ENCODE measurements at regions not wholly inside any gene's neighbourhood (a gene's known extent, or its start where the extent isn't known, plus 50 kb on each side); places are given as distances from the start of the nearest gene placed in this dataset.
A peak's percentile ranks its signal among the peaks of the same experiment; 100 is the strongest.

DNA sequence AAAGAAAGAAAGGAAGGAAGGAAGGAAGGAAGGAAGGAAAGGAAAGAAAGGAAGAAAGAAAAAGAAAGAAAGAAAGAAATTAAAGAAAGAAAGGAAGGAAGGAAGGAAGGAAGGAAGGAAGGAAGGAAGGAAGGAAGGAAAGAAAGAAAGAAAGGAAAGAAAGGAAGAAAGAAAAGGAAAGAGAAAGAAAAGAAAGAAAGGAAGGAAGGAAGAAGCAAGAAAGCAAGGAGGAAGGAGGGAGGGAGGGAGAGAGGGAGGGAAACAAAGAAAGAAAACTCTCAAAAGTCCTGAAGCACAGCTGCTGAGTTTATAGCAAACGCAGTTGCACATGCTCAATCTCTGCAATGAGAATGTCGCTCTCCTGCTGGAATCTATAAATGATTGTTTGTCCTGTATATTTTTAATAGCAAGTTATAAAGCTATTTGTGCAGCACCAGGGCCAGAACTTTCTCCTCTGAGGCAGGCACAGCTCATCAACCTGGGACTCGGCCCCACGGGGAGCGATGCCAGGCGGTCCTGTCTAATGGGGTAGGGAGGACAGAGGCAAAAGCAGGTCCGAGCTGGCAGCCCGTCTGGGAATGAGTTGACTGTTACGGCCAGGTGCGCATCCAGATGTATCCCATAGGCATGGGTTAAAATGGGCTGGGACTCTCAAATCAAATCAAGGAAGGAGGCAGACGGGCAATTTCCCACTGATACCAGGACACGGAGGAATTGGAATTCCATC is 118.0 kb upstream of the PFKP start:
- DNase-seq, result no peak

- DNase-seq, result no peak
Measured at GRCh38 chr10:2948127-2948854, 119.1 kb upstream of the PFKP start.

GRCh38 chr10:2944788-2945187 is 122.6 kb upstream of the PFKP start:
- DNase-seq, result no peak

- DNase-seq, result no peak
Measured at GRCh38 chr10:2943932-2944614, 123.3 kb upstream of the PFKP start.

DNA sequence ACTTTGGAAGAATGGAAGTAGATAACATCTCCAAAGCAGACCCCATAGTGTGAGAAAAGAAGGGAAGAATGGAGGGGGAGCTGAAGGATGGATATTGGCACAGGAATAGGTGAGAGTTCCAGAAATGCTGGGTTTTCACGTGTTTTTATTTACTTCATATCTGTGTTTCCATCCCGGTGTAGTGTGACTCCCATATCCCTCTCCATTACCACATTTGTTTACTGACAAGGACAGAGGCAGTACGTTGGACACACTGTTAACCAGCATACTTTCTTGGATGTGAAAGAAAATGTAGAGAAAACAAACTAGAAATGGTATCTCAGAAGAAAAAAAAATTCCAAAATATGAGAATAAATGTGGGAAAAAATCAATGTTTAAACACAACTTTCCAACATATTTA is 124.4 kb upstream of the PFKP start:
- no peak for DNase-seq

DNA sequence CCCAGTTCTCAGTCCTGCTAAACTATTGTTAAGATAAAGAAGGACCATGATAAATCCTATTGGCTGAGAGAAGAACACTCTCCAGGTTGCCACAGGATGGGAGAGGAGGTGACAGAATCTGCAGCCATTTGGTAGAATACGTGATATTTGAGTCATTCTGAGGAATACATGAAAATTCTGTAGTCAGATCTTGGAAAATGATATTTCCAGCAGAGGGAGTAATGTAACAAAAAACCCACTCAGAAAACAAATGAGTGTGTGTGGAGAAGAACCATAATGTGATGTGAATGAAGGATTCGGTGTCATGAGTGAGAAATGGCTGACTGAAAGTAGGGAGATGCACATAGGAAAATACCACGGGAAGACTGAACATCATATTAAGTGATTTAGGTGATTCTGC is 128.5 kb upstream of the PFKP start:
- no peak for DNase-seq

GRCh38 chr10:2936816-2937215 is 130.5 kb upstream of the PFKP start:
- no peak for DNase-seq

- DNase-seq, result no peak
Measured at GRCh38 chr10:2935647-2936386, 131.5 kb upstream of the PFKP start.

GRCh38 chr10:2933924-2934323 is 133.4 kb upstream of the PFKP start:
- DNase-seq, result no peak

DNA sequence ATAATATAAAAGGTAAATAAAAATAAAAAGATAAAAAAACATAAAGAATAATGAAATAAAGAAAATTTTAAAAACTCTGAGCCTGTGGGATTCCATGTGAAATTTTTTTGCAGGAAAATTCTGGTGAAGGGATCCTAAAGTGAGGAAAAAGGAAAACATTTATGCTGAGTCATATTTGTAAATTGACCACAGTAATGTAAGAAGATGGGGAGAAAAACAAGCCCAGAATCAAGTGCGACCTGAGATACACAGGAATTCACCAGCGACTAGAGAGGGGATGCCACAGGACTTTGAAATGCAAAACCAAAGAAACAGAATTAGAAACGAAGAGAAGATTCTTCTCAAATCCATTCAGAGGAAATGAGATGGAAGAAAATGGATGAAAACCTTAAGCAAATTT is 133.8 kb upstream of the PFKP start:
- DNase-seq, result no peak

- DNase-seq, result no peak
Measured at GRCh38 chr10:2933071-2933470, 134.3 kb upstream of the PFKP start.

GRCh38 chr10:2929480-2930258 is 137.7 kb upstream of the PFKP start:
- no peak for DNase-seq

DNA sequence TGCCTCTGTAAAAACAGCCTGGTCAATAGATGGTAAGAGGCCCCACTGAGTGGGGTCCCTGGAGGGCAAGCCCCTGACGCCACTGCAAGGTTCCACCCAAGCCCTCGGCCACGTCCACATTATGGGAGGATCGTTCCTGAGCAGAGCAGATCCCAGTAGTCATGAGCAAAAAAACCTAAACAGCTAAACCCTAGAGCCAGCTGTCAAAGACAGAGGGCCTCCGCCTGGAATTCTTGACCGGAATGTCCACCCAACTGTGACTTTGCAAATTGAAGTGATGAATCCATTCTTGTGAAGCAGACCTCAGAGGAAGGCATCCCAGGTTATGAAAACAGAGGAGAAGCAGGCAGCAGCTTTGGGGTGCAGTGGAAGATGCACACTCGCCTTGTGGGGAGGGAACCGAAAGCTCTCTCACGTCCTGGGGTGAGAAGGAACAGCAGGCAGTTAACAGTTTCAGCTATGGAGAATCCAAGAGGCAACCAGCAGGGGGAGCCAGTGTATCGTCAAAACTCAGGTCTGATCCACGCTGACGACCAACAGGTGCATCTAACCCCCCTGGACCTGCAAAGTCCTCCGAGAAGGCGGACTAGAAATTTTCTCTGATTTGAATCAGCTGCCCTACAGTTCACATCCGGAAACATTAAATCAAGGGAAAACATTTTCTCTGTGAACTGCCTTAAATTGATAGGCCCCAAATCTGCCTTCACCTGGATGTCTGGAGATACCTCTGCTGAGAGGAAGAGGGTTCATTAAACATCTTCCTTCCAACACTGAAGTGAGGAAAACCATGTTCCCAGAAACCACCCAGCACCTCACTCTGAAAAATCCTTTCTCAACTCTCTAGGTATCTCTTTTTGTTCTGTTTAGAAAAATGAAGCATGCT is 139.1 kb upstream of the PFKP start:
- peak; percentile 52 for DNase-seq

DNA sequence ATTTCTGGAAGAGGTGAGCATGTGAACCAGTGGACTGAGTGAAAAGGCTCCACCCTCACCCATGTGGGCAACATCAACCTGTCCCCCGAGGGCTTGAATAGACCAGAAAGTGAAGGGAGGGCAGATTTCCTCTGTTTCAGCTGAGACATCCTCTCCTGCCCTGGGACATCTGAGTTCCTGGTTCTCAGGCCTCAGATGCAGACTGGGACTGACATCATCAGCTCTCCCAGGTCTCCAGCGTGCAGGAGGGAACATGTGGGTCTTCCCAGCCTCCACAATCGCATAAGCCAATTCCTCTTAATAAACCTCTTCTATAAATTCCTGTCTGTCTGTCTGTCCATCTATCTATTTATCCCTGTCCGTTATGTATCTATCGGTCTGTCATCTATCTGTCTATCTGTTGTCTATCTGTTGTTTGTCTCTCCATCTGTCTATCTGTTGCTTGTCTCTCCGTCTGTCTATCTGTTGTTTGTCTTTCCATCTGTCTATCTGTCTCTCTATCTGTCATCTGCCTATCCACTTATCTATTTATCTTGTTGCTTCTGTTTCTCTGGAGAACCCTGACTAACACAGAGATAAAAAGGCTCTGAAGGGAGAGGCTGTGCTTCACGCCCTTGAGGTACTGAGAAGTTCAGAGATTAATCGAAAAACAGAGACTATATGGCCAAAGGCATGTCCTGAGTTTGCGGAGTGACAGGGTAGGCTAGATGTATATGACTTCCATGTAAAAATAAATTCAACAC is 140.3 kb upstream of the PFKP start:
- DNase-seq, result no peak

DNA sequence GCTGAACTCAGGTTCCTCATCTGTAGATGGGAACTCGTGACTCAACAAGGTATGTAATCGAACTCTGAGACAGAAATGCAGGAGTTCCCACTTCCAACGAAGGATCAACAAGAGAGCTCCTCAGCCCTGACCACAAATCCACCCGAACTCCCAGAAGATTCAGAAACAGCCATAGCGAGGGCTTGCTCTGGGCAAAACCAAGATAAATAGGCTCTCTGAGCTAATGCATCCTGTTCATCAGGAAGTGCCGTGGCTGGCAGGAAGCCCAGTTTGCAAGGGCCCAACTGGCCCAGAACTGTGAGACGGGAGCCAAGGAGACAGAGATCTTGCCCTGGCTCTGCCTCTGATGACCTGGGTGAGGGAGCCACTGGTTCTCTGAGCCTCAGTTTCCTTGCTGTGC is 141.7 kb upstream of the PFKP start:
- peak; percentile 61 for DNase-seq

DNA sequence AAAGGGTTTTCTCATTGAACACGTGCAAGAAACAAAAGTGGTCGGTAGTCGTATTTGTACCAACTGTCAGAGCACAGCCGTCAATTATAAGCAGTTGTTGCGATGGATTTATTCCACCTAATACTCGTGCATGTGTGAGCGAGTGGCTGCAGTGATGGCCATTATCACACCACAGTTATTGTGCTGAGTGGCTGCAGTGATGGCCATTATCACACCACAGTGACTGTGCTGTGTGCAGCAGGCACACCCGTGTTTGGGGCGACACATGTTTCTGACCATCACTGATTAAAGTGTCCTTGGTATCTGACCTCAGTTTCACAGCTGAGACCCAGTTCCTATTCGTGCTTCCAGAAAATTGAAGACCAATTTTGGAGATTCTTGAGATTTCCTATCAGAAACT is 142.9 kb upstream of the PFKP start:
- DNase-seq, result no peak

- no peak for DNase-seq
Measured at GRCh38 chr10:2921956-2922680, 145.2 kb upstream of the PFKP start.

DNA sequence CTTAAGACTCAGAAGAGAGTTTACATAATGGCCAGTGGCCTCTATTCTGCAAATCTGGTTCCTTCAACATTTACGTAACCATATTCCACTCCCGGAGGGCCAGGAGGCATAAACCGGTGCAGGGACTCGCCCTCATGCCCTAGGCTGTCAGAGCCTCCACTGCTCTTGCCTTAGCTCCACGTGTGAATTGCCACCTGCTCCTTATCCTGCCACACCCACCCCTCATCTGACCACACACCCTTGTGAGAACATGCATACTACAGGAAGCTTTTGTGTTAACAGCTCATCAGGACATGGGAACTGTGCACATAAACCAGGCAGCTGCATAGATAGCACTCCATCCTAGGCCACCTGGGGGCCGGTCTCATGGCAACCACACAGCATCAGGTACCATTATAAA is 146.7 kb upstream of the PFKP start:
- DNase-seq, result no peak

- DNase-seq, result no peak
Measured at GRCh38 chr10:2920168-2920567, 147.2 kb upstream of the PFKP start.

- no peak for DNase-seq
Measured at GRCh38 chr10:2919016-2919415, 148.3 kb upstream of the PFKP start.
